ACHN (cell line): ENCODE measurements at regions not wholly inside any gene's neighbourhood (a gene's known extent, or its start where the extent isn't known, plus 50 kb on each side); places are given as distances from the start of the nearest gene placed in this dataset.
"Not testable (repeated sequence)": the region's sequence is repeated elsewhere in the genome, so short reads cannot be mapped to it uniquely, and the experiment has no call there.

Experiments
- DNase-seq: peaks from one replicate; pipeline ENCODE4 v3.0.0-alpha.2; 2015
- in situ Hi-C: cut with HindIII; loops from 2 replicates; pipeline ENCODE4 v1.10.0; 2017; ENCODE audit warnings: low sequenced_read_pairs, low pct_ligation_motif_present, low pct_unique_long_range_greater_than_20kb

- in situ Hi-C loops, result no loop called here
- no peak for DNase-seq
Observed at GRCh38 chr17:13835151-13835550, 233.4 kb upstream of the HS3ST3A1 start.

- in situ Hi-C loops, result no loop called here
- DNase-seq, result no peak
Observed at GRCh38 chr17:13837417-13837816, 231.9 kb upstream of the COX10 start.

GRCh38 chr17:13840254-13840653 is 229.1 kb upstream of the COX10 start:
- in situ Hi-C loops, result no loop called here
- no peak for DNase-seq

GRCh38 chr17:13843862-13844635 is 225.3 kb upstream of the COX10 start:
- in situ Hi-C loops, result no loop called here
- DNase-seq, result no peak

GRCh38 chr17:13851889-13852288 is 217.4 kb upstream of the COX10 start:
- in situ Hi-C loops, result no loop called here
- no peak for DNase-seq

GRCh38 chr17:13855730-13856129 is 213.6 kb upstream of the COX10 start:
- DNase-seq, in situ Hi-C loops: not testable (repeated sequence)

- in situ Hi-C loops, result no loop called here
- no peak for DNase-seq
Observed at GRCh38 chr17:13862346-13862745, 207.0 kb upstream of the COX10 start.

- no peak for DNase-seq
- in situ Hi-C loops, result no loop called here
Observed at GRCh38 chr17:13863436-13863835, 205.9 kb upstream of the COX10 start.

GRCh38 chr17:13864521-13864920 is 204.8 kb upstream of the COX10 start:
- in situ Hi-C loops, result no loop called here
- peak; percentile 7 for DNase-seq

GRCh38 chr17:13865650-13866049 is 203.7 kb upstream of the COX10 start:
- no peak for DNase-seq
- in situ Hi-C loops, result no loop called here

- no peak for DNase-seq
- in situ Hi-C loops, result no loop called here
Observed at GRCh38 chr17:13869331-13869940, 199.9 kb upstream of the COX10 start.

- in situ Hi-C loops, result no loop called here
- no peak for DNase-seq
Observed at GRCh38 chr17:13871261-13871660, 198.0 kb upstream of the COX10 start.

GRCh38 chr17:13874134-13874533 is 195.2 kb upstream of the COX10 start:
- no peak for DNase-seq
- in situ Hi-C loops, result no loop called here

GRCh38 chr17:13874817-13875216 is 194.5 kb upstream of the COX10 start:
- in situ Hi-C loops, result no loop called here
- DNase-seq, result no peak

GRCh38 chr17:13879961-13880466 is 189.3 kb upstream of the COX10 start:
- in situ Hi-C loops, result no loop called here
- no peak for DNase-seq

GRCh38 chr17:13883659-13884058 is 185.6 kb upstream of the COX10 start:
- in situ Hi-C loops, result no loop called here
- no peak for DNase-seq

GRCh38 chr17:13884347-13884746 is 185.0 kb upstream of the COX10 start:
- DNase-seq, result no peak
- in situ Hi-C loops, result no loop called here

- in situ Hi-C loops, result no loop called here
Observed at GRCh38 chr17:13885550-13885949, 183.8 kb upstream of the COX10 start.

GRCh38 chr17:13885953-13886889 is 183.1 kb upstream of the COX10 start:
- in situ Hi-C loops, result no loop called here
- no peak for DNase-seq

More at GRCh38 chr17:13885550-13885949, 183.8 kb upstream of the COX10 start:
- no peak for DNase-seq
